Loucy (cell line): ENCODE measurements at regions not wholly inside any gene's neighbourhood (a gene's known extent, or its start where the extent isn't known, plus 50 kb on each side); places are given as distances from the start of the nearest gene placed in this dataset.

ENCODE experiments used
- H2AFZ ChIP-seq: fragments of 200-600 bp; sonication (generic); 2 replicates; pipeline ENCODE4 v1.6.0; 2016; ENCODE audit warnings: antibody characterized with exemption, mild to moderate bottlenecking, low read length, moderate library complexity
- H3F3A ChIP-seq: fragments of 200-600 bp; 2 replicates; pipeline ENCODE4 v1.6.0; 2016; ENCODE audit warnings: antibody characterized with exemption, low read depth, mild to moderate bottlenecking
- H3K27me3 ChIP-seq: fragments of 200-600 bp; sonication (generic); 2 replicates; pipeline ENCODE4 v1.6.1; 2014; ENCODE audit warnings: low read length, mild to moderate bottlenecking; ENCODE audit not compliant: insufficient read depth, poor library complexity, severe bottlenecking
- H3K36me3 ChIP-seq: fragments of 200-600 bp; sonication (generic); 2 replicates; pipeline ENCODE4 v1.6.1; 2016; ENCODE audit warnings: low read length; ENCODE audit not compliant: insufficient read depth
- H3K4me1 ChIP-seq: fragments of 200-600 bp; sonication (generic); 2 replicates; pipeline ENCODE4 v1.5.1; 2014; ENCODE audit warnings: low read length, mild to moderate bottlenecking; ENCODE audit not compliant: insufficient read depth, poor library complexity, severe bottlenecking
- H3K4me2 ChIP-seq: fragments of 200-600 bp; sonication (generic); 2 replicates; pipeline ENCODE4 v1.6.0; 2014; ENCODE audit warnings: antibody characterized with exemption, low read length, low read depth, mild to moderate bottlenecking; ENCODE audit not compliant: poor library complexity, severe bottlenecking
- H3K4me3 ChIP-seq: fragments of 200-600 bp; sonication (generic); 2 replicates; pipeline ENCODE4 v1.5.1; 2014; ENCODE audit warnings: low read length, mild to moderate bottlenecking, mixed read lengths; ENCODE audit not compliant: poor library complexity, severe bottlenecking
- H3K79me2 ChIP-seq: fragments of 200-600 bp; sonication (generic); 2 replicates; pipeline ENCODE4 v1.6.1; 2014; ENCODE audit warnings: low read length; ENCODE audit not compliant: insufficient read depth
- H3K9ac ChIP-seq: fragments of 200-600 bp; sonication (generic); 2 replicates; pipeline ENCODE4 v1.6.0; 2014; ENCODE audit warnings: mild to moderate bottlenecking, low read depth, low read length, moderate library complexity; ENCODE audit not compliant: poor library complexity, severe bottlenecking
- H3K9me2 ChIP-seq: fragments of 200-600 bp; sonication (generic); replicated peaks from 2 replicates; pipeline ENCODE4 v1.6.1; 2016; ENCODE audit warnings: low read depth, low read length, mixed read lengths
- H3K9me3 ChIP-seq: fragments of 200-600 bp; sonication (generic); 2 replicates; pipeline ENCODE4 v1.6.1; 2014; ENCODE audit warnings: mild to moderate bottlenecking, antibody characterized with exemption, low read length, low read depth; ENCODE audit not compliant: insufficient read depth
- H4K20me1 ChIP-seq: fragments of 200-600 bp; sonication (generic); 2 replicates; pipeline ENCODE4 v1.6.0; 2014; ENCODE audit warnings: antibody characterized with exemption, low read length, mild to moderate bottlenecking; ENCODE audit not compliant: insufficient read depth, poor library complexity, severe bottlenecking
- CTCF ChIP-seq: fragments of 200-600 bp; sonication (generic); conservative IDR thresholded peaks from 2 replicates; pipeline ENCODE4 v1.5.1; 2014; ENCODE audit warnings: mild to moderate bottlenecking, antibody characterized with exemption, low read length
- EZH2phosphoT487 ChIP-seq: fragments of 200-600 bp; IDR thresholded peaks from 2 replicates; pipeline ENCODE4 v1.6.1; 2018; ENCODE audit warnings: antibody characterized with exemption, mild to moderate bottlenecking, moderate library complexity, borderline replicate concordance

GRCh38 chr5:36795366-36795765 lies 81.2 kb upstream of the NIPBL start:
- H4K20me1 ChIP-seq, result no peaks in the 10 kb centered on the region
- H3K4me2 ChIP-seq, result no peak overlapping the region
- H3K9ac ChIP-seq, result no peak overlapping the region
- H3F3A ChIP-seq, result no peaks in the 10 kb centered on the region
- H3K4me1 ChIP-seq, result no peaks in the 10 kb centered on the region
- H3K27me3 ChIP-seq, result no peaks in the 10 kb centered on the region
- TF ChIP-seq EZH2phosphoT487, result no peak
- TF ChIP-seq CTCF, result no peak
- H3K36me3 ChIP-seq, result no peaks in the 10 kb centered on the region
- no peak overlapping the region for H2AFZ ChIP-seq
- no peaks in the 10 kb centered on the region for H3K9me3 ChIP-seq
- H3K9me2 ChIP-seq, result no peaks in the 10 kb centered on the region
- H3K79me2 ChIP-seq, result no peaks in the 10 kb centered on the region
- no peak overlapping the region for H3K4me3 ChIP-seq

- H2AFZ ChIP-seq, result no peak overlapping the region
Measured at GRCh38 chr5:36796155-36796554, 80.4 kb upstream of the NIPBL start.

GRCh38 chr5:36801523-36801922 lies 75.0 kb upstream of the NIPBL start:
- Histone ChIP-seq H3K9me3 (no peaks in the 10 kb centered on the region), H3K79me2 (no peaks in the 10 kb centered on the region), H3K4me3 (no peak overlapping the region), H3K9ac (no peak overlapping the region), H3F3A (no peaks in the 10 kb centered on the region), H4K20me1 (no peaks in the 10 kb centered on the region), H3K4me2 (no peak overlapping the region), H3K9me2 (no peaks in the 10 kb centered on the region), H2AFZ (no peak overlapping the region), H3K4me1 (no peaks in the 10 kb centered on the region), H3K36me3 (no peaks in the 10 kb centered on the region), H3K27me3 (no peaks in the 10 kb centered on the region)
- TF ChIP-seq EZH2phosphoT487 (no peak), CTCF (no peak)

More at GRCh38 chr5:36796155-36796554, 80.4 kb upstream of the NIPBL start:
- Histone ChIP-seq H3K4me2 (no peak overlapping the region), H3K27me3 (no peaks in the 10 kb centered on the region), H3K9me2 (no peaks in the 10 kb centered on the region), H3K4me3 (no peak overlapping the region), H4K20me1 (no peaks in the 10 kb centered on the region), H3K79me2 (no peaks in the 10 kb centered on the region), H3K36me3 (no peaks in the 10 kb centered on the region), H3K9me3 (no peaks in the 10 kb centered on the region), H3K4me1 (no peaks in the 10 kb centered on the region), H3F3A (no peaks in the 10 kb centered on the region), H3K9ac (no peak overlapping the region)
- TF ChIP-seq CTCF, result no peak
- no peak for TF ChIP-seq EZH2phosphoT487
